Ramos (cell line): ENCODE measurements at regions not wholly inside any gene's neighbourhood (a gene's known extent, or its start where the extent isn't known, plus 50 kb on each side); places are given as distances from the start of the nearest gene placed in this dataset.

Experiments used
- in situ Hi-C: fragments of 300-500 bp; cut with MboI; formaldehyde crosslinking; loops from one replicate; pipeline ENCODE4 v1.14.3; 2022; ENCODE audit warnings: low sequenced_read_pairs; ENCODE audit not compliant: unreplicated experiment

GRCh38 chr3:105222568-105223093 is 144.1 kb upstream of the ALCAM start:
- in situ Hi-C loops, result no loop called here

- in situ Hi-C loops, result no loop called here
These were observed 142.9 kb upstream of the ALCAM start for GRCh38 chr3:105223815-105224214.

- in situ Hi-C loops, result no loop called here
These were observed 138.0 kb upstream of the ALCAM start for GRCh38 chr3:105228696-105229095.

- in situ Hi-C loops, result no loop called here
These were observed 134.2 kb upstream of the ALCAM start for GRCh38 chr3:105232553-105232952.

GRCh38 chr3:105233010-105233409 is 133.7 kb upstream of the ALCAM start:
- in situ Hi-C loops, result no loop called here

DNA sequence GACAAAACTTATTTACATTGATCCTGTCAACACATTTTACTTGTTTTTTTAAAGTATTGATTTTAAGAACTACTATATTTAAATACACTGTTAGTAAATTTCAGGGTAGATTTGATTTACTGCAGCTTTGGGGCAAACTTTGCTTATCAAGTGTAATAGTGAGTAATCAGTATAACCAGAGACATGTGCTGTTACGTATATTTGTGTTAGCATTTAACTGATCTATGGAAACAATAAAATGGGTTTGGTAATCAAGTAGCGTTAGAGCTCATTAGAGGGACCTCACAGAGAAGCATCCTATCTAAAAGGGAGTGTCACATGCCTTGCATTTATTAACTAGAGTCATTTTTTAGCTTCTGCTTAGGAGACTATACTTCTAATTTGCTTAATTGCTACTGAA is 131.5 kb upstream of the ALCAM start:
- in situ Hi-C loops, result no loop called here

GRCh38 chr3:105235785-105236184 is 130.9 kb upstream of the ALCAM start:
- in situ Hi-C loops, result no loop called here

DNA sequence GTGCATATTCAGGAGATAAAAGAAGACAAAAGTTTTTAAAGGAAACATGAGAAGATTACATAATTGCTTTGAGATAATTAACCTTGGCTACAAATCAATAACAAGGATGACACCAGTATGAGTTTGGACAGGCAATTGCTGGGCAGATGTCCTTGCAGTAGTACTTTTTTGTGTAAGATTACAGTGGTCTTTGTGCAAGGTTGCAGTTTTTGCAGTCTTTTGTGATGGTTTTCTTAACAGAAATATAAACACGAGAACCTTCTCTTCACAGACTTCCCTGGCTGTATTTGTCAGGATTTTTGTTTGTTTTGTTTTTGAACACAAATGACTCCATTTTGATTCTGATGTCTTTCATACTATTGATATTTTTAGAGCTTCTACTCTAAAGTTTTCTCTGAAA is 128.3 kb upstream of the ALCAM start:
- in situ Hi-C loops, result no loop called here

GRCh38 chr3:105243076-105243475 is 123.6 kb upstream of the ALCAM start:
- in situ Hi-C loops, result no loop called here

DNA sequence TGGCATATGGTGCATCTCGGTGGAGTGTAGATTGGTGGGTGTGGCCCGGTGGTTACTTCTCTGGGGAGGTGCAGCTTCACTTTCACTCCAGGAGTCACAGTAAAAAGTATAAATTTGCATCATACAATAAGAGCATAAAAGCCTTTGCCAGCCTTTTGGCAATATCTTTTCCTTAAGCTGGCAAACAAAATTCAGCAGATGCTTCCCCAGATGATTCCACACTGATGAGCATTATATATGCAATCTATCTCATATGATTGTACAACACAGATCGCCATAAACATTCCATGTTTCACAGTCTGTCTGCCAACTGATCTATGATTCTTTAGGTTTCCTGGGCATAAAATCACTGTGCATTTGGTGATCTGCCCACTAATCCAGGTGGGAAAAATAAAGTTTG is 120.2 kb upstream of the ALCAM start:
- in situ Hi-C loops, result no loop called here

DNA sequence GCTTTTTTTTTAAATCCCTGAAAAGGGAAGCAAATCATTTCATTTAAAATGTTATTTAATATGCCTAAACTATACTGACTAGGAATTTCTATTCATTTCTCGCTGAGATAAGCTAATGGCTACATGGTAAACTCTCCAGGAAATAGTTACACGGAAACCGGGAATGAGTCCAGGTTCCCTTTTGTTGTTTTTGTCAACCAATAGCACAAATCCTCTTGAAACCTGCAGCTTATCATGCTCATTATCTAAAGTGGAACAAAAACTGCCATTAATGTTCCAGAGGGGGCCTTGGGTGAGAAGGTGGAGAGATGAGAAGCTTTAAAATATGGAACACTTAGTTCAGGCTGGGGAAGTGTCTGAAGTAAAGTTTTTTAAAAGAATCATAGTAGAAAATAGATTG is 113.5 kb upstream of the ALCAM start:
- in situ Hi-C loops, result no loop called here

- in situ Hi-C loops, result no loop called here
These were observed 112.6 kb upstream of the ALCAM start for GRCh38 chr3:105254154-105254553.

- in situ Hi-C loops, result no loop called here
These were observed 111.4 kb upstream of the ALCAM start for GRCh38 chr3:105255350-105255749.

DNA sequence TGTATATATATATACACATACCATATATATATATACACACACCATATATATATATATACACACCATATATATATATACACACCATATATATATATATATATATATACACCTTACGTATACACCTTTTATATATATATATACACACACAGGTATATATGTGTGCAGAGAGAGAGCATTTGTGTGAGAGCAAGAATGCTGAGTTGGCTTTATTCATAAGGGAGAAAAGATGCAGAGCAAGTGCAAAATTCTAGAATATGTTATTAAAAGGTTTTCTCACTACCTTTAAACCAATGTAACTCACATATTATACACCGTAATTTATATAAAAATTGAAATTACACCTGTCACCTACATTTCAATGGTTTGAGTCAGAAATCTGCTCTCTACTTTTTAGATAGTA is 107.2 kb upstream of the ALCAM start:
- in situ Hi-C loops, result no loop called here

DNA sequence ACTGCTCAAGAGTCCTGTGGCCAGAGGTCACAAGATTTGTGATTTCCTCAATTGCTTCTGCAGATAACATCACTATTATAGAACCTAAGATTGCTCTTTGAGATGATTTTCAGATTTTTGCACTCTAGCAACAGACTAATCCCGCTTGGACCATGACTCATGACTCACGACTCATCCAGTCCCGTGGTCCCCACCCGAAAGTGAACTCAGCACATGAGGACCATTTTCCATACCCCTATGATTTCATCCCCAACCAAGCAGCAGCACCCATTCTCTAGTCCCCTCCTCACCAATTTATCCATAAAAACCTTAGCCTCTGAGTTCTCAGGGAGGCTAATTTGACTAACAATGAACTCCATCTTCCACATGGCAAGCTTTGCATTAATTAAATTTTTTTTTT is 106.3 kb upstream of the ALCAM start:
- in situ Hi-C loops, result no loop called here

- in situ Hi-C loops, result no loop called here
These were observed 92.2 kb upstream of the ALCAM start for GRCh38 chr3:105274536-105274935.

DNA sequence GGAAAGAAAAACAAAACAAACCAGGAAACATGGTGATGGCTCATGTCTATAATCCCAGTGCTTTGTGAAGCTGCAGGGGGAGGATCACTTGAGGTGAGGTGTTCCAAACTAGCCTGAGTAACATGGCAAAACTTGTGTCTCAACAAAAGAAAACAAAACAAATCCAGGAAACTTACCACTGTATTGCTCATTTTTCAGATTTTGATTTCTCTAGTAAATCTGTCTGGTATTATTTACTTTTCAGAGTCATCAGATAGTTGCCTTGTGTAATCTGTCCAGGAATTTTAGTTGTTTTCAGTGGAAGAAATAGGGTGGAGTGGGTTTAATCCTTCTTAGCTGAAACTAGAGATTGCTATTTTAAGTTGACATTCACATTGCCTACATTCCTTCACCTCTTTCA is 91.8 kb upstream of the ALCAM start:
- in situ Hi-C loops, result no loop called here

DNA sequence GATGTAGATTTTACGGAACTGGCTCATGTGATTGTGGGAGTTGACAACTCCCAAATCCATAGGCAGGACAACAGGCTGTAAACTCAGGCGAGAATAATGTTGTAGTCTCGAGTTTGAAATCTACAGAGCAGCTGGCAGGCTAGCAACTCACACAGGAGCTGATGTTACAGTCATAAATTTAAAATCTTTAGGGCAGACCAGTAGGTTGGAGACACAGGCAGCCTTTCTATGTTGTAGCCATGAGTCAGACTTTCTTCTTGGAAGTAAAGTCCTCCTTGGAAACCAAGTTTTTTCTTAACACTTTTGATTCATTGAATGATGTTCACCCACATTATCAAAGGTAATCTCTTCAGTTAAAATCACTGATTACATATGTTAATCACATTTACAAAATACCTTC is 89.1 kb upstream of the ALCAM start:
- in situ Hi-C loops, result no loop called here

- in situ Hi-C loops, result no loop called here
These were observed 88.0 kb upstream of the ALCAM start for GRCh38 chr3:105278688-105279087.

GRCh38 chr3:105281989-105282388 is 84.7 kb upstream of the ALCAM start:
- in situ Hi-C loops, result no loop called here

DNA sequence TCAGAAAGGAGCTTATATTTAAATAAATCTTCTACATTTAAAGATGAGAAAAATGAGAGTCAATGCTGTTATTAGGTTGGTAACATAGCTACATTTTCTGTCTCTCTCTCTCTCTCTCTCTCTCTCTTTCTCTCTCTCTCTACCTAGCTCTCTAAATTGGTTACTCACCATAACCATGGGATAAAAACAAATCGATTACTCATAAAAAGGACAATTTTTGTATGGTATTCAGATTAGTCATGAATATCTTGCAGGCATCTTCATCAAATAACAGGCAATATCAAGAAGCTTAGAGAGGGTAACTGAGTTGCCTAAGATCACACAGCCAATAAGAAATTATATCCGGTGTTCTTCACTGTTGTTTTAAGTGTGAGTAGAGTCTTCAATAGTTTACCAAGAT is 81.8 kb upstream of the ALCAM start:
- in situ Hi-C loops, result no loop called here

GRCh38 chr3:105285653-105286241 is 81.0 kb upstream of the ALCAM start:
- in situ Hi-C loops, result no loop called here

DNA sequence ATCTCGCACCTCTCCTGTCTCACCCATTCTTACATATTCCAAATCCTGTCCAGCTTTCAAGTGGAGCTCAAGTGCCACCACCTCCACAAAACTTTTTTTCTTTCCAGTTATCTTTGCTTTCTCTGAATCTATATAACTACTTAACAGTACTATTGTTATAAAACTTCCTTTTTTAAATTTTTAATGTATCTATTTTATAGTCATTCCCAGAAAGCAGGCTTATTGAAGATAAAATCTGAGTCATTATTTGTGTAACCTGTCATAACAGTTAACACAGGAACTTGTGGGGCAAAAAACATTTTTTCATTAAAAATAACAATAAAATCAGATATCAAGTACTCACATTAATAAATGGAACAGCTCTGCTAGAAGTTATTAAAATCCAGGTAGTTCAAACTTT is 73.3 kb upstream of the ALCAM start:
- in situ Hi-C loops, result no loop called here
